Choroid plexus epithelial cell (primary cell): ENCODE measurements at regions not wholly inside any gene's neighbourhood (a gene's known extent, or its start where the extent isn't known, plus 50 kb on each side); places are given as distances from the start of the nearest gene placed in this dataset.

ENCODE experiments used
- DNase-seq: peaks from one replicate; pipeline ENCODE4 v3.0.0-alpha.2; 2010; ENCODE audit warnings: low read depth
- H3K4me3 ChIP-seq: 2 replicates; pipeline ENCODE4 v1.5.1; 2011; ENCODE audit warnings: low read depth, mild to moderate bottlenecking, control low read depth, low read length, moderate library complexity
- TF ChIP-seq, protein P1 (sequence below): conservative IDR thresholded peaks from 2 replicates; pipeline ENCODE4 v1.5.1; 2011; ENCODE audit warnings: low read depth, mild to moderate bottlenecking, control low read depth, inconsistent platforms, low read length, moderate library complexity

DNA sequence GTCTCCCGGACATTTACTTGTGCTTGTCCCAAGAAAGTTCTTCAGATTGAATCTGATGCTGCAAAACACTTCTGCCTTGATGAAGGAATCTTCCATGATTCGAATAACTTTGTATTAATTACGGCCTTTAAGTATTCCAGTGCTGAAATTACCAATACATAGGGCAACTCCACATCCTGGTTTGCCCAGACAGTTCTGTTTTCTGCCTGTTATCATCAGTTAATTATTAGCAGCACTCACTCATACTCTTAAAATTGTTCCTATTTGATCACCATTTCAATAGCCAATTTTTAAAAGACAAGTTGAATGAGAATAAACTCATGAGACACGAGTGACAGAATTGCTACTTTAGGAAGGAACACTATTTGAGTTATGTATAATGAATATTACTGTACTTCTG is 620.7 kb upstream of the ZEB2 start:
- TF ChIP-seq, protein P1, sequence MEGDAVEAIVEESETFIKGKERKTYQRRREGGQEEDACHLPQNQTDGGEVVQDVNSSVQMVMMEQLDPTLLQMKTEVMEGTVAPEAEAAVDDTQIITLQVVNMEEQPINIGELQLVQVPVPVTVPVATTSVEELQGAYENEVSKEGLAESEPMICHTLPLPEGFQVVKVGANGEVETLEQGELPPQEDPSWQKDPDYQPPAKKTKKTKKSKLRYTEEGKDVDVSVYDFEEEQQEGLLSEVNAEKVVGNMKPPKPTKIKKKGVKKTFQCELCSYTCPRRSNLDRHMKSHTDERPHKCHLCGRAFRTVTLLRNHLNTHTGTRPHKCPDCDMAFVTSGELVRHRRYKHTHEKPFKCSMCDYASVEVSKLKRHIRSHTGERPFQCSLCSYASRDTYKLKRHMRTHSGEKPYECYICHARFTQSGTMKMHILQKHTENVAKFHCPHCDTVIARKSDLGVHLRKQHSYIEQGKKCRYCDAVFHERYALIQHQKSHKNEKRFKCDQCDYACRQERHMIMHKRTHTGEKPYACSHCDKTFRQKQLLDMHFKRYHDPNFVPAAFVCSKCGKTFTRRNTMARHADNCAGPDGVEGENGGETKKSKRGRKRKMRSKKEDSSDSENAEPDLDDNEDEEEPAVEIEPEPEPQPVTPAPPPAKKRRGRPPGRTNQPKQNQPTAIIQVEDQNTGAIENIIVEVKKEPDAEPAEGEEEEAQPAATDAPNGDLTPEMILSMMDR, result no peak
- DNase-seq, result no peak
- H3K4me3 ChIP-seq, result no peak overlapping the region

DNA sequence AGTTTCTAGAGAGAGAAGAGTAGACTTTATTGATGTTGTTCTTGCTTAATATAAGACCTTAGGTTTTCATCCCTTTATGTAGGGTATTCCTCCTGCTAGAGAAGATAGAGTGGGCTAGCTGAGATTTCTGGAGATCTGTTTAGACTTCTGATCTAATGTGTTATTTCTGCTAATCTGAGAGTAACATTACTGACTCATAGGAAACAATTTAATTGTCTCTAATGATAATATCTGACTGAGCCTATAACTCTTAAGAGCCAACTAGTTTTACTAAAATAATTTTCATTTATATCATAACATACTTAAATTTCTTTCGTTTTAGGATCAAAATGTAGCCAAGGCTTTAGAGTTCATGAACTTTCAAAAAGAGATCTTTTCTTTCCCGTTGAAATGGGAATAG is 618.7 kb upstream of the ZEB2 start:
- H3K4me3 ChIP-seq, result no peak overlapping the region
- TF ChIP-seq, protein P1, result no peak
- no peak for DNase-seq

GRCh38 chr2:145137901-145138300 is 618.0 kb upstream of the ZEB2 start:
- H3K4me3 ChIP-seq, result no peak overlapping the region
- TF ChIP-seq, protein P1, result no peak

GRCh38 chr2:145137211-145137610 is 617.3 kb upstream of the ZEB2 start:
- TF ChIP-seq, protein P1, result no peak
- no peak overlapping the region for H3K4me3 ChIP-seq
- no peak for DNase-seq

More at GRCh38 chr2:145137901-145138300, 618.0 kb upstream of the ZEB2 start:
- no peak for DNase-seq

GRCh38 chr2:145136702-145137101 is 616.8 kb upstream of the ZEB2 start:
- no peak overlapping the region for H3K4me3 ChIP-seq
- DNase-seq, result no peak
- TF ChIP-seq, protein P1, result no peak

GRCh38 chr2:145126146-145126545 is 606.2 kb upstream of the ZEB2 start:
- H3K4me3 ChIP-seq, result no peak overlapping the region
- TF ChIP-seq, protein P1, result no peak
- DNase-seq, result no peak

DNA sequence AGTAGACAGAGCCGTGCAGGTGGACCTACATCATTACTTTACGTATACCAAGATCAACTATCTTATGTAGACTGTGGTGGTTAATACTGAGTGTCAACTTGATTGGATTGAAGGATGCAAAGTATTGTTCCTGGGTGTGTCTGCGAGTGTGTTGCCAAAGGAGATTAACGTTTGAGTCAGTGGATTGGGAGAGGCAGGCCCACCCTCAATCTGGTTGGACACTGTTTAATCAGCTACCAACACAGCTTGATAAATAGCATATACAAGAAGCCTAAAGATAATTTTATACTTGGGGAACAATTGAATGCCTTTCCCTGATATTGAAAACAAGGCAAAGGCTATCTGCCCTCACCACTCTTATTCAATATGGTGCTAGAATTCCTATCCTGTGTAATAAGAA is 604.2 kb upstream of the ZEB2 start:
- no peak overlapping the region for H3K4me3 ChIP-seq
- no peak for DNase-seq
- TF ChIP-seq, protein P1, result no peak
